Calu3 (cell line): ENCODE measurements at regions not wholly inside any gene's neighbourhood (a gene's known extent, or its start where the extent isn't known, plus 50 kb on each side); places are given as distances from the start of the nearest gene placed in this dataset.

Source experiments
- BruUV-seq: library from RNA; stranded (reverse); fragments of 400-500 nt; replicated peaks from 2 replicates; lab custom pipeline; 2021; lab: Mats Ljungman, UMichigan
- CTCF ChIA-PET: fragments of 300-600 bp; sonication (Branson Sonifier 250); formaldehyde crosslinking; loops from one replicate; lab custom pipeline; 2022; ENCODE audit warnings: antibody characterized with exemption; lab: Charles Lee
- DNase-seq: peaks from one replicate; pipeline ENCODE4 v3.0.0; 2022
- H3K27ac Mint-ChIP-seq: one replicate; pipeline ENCODE4 v1.8.0; 2022; ENCODE audit warnings: mixed read lengths; ENCODE audit not compliant: unreplicated experiment
- H3K27me3 Mint-ChIP-seq: one replicate; pipeline ENCODE4 v1.8.0; 2022; ENCODE audit warnings: mixed read lengths; ENCODE audit not compliant: unreplicated experiment
- H3K36me3 Mint-ChIP-seq: one replicate; pipeline ENCODE4 v1.8.0; 2022; ENCODE audit warnings: mild to moderate bottlenecking, moderate library complexity, mixed read lengths; ENCODE audit not compliant: insufficient read depth, unreplicated experiment
- H3K4me1 Mint-ChIP-seq: one replicate; pipeline ENCODE4 v1.8.0; 2022; ENCODE audit warnings: mild to moderate bottlenecking, low read depth, mixed read lengths; ENCODE audit not compliant: unreplicated experiment
- H3K4me3 Mint-ChIP-seq: one replicate; pipeline ENCODE4 v1.8.0; 2022; ENCODE audit warnings: mild to moderate bottlenecking, low read depth, moderate library complexity, mixed read lengths; ENCODE audit not compliant: unreplicated experiment
- H3K9me3 Mint-ChIP-seq: one replicate; pipeline ENCODE4 v1.8.0; 2022; ENCODE audit warnings: low read depth, mixed read lengths; ENCODE audit not compliant: unreplicated experiment
- CTCF ChIP-seq: fragments of 200-600 bp; IDR thresholded peaks from one replicate; pipeline ENCODE4 v1.8.0; 2022; ENCODE audit warnings: antibody characterized with exemption; ENCODE audit not compliant: unreplicated experiment
- intact Hi-C: fragments of 100-400 bp; cut with micrococcal nuclease; formaldehyde crosslinking; loops from one replicate; pipeline ENCODE4 v1.10.0; 2022; ENCODE audit not compliant: unreplicated experiment

GRCh38 chr7:12123172-12123571 is 87.9 kb upstream of the TMEM106B start:
- Mint-ChIP-seq H3K9me3 (no peaks in the 10 kb centered on the region), H3K27me3 (no peaks in the 10 kb centered on the region), H3K36me3 (no peaks in the 10 kb centered on the region), H3K4me3 (no peak overlapping the region), H3K27ac (no peak overlapping the region), H3K4me1 (no peaks in the 10 kb centered on the region)
- intact Hi-C loops = no loop called here
- CTCF ChIA-PET = no interaction called here
- DNase-seq = no peak
- TF ChIP-seq CTCF = no peak
- no TSS peak for BruUV-seq

GRCh38 chr7:12124028-12124427 is 87.1 kb upstream of the TMEM106B start:
- intact Hi-C loops = no loop called here
- H3K27ac Mint-ChIP-seq = no peak overlapping the region
- CTCF ChIA-PET = no interaction called here
- no peak overlapping the region for H3K4me3 Mint-ChIP-seq
- TF ChIP-seq CTCF = no peak
- no peaks in the 10 kb centered on the region for H3K36me3 Mint-ChIP-seq
- no peaks in the 10 kb centered on the region for H3K4me1 Mint-ChIP-seq
- no peaks in the 10 kb centered on the region for H3K9me3 Mint-ChIP-seq
- BruUV-seq = no TSS peak
- H3K27me3 Mint-ChIP-seq = no peaks in the 10 kb centered on the region
- no peak for DNase-seq

GRCh38 chr7:12127455-12127854 is 83.6 kb upstream of the TMEM106B start:
- CTCF ChIA-PET = no interaction called here
- intact Hi-C loops = no loop called here
- Mint-ChIP-seq H3K9me3 (no peaks in the 10 kb centered on the region), H3K36me3 (no peaks in the 10 kb centered on the region), H3K4me1 (peaks cover 12% of the 10 kb centered on the region), H3K27ac (no peak overlapping the region), H3K27me3 (no peaks in the 10 kb centered on the region), H3K4me3 (no peak overlapping the region)
- DNase-seq = no peak
- BruUV-seq = no TSS peak
- no peak for TF ChIP-seq CTCF

GRCh38 chr7:12130609-12131008 is 80.5 kb upstream of the TMEM106B start:
- DNase-seq = no peak
- BruUV-seq = no TSS peak
- Mint-ChIP-seq H3K4me3 (no peak overlapping the region), H3K4me1 (peaks cover 21% of the 10 kb centered on the region), H3K36me3 (no peaks in the 10 kb centered on the region), H3K27me3 (no peaks in the 10 kb centered on the region), H3K27ac (no peak overlapping the region), H3K9me3 (peaks cover 3% of the 10 kb centered on the region)
- no peak for TF ChIP-seq CTCF
- intact Hi-C loops = no loop called here
- CTCF ChIA-PET = no interaction called here
